Astrocyte (in vitro differentiated cells and primary cell): ENCODE measurements at regions not wholly inside any gene's neighbourhood (a gene's known extent, or its start where the extent isn't known, plus 50 kb on each side); places are given as distances from the start of the nearest gene placed in this dataset.

ENCODE experiments used
- DNase-seq: peaks from one replicate; pipeline ENCODE4 v3.0.0-alpha.2; 2010; ENCODE audit warnings: low read depth
- FAIRE-seq: peaks from 2 replicates; lab custom pipeline; 2011; peaks lifted over from hg19 to GRCh38; lab: Jason Lieb, UNC
- H2AFZ ChIP-seq: 2 replicates; pipeline ENCODE4 v1.6.0; 2012; ENCODE audit warnings: low read depth, low read length, inconsistent platforms
- H3K27ac ChIP-seq: 2 replicates; pipeline ENCODE4 v1.5.1; 2011; ENCODE audit warnings: low read depth, low read length, inconsistent platforms
- H3K27me3 ChIP-seq: 2 replicates; pipeline ENCODE4 v1.6.0; 2011; ENCODE audit warnings: low read length, inconsistent platforms; ENCODE audit not compliant: insufficient read depth
- H3K36me3 ChIP-seq: 2 replicates; pipeline ENCODE4 v1.5.1; 2011; ENCODE audit warnings: low read length, inconsistent platforms; ENCODE audit not compliant: insufficient read depth
- H3K4me1 ChIP-seq: 2 replicates; pipeline ENCODE4 v1.5.1; 2011; ENCODE audit warnings: low read length, inconsistent platforms; ENCODE audit not compliant: insufficient read depth
- H3K4me2 ChIP-seq: 2 replicates; pipeline ENCODE4 v1.6.0; 2012; ENCODE audit warnings: low read length, inconsistent platforms
- H3K4me3 ChIP-seq: 2 replicates; pipeline ENCODE4 v1.5.1; 2011; ENCODE audit warnings: low read depth, mild to moderate bottlenecking, low read length, inconsistent platforms; ENCODE audit not compliant: insufficient read depth
- H3K79me2 ChIP-seq: 2 replicates; pipeline ENCODE4 v1.6.0; 2012; ENCODE audit warnings: mild to moderate bottlenecking, low read length, inconsistent platforms; ENCODE audit not compliant: insufficient read depth
- H3K9ac ChIP-seq: 2 replicates; pipeline ENCODE4 v1.6.0; 2012; ENCODE audit warnings: mild to moderate bottlenecking, low read length, inconsistent platforms
- H3K9me3 ChIP-seq: 2 replicates; pipeline ENCODE4 v1.5.1; 2012; ENCODE audit warnings: low read depth, mild to moderate bottlenecking, low read length, inconsistent platforms; ENCODE audit not compliant: insufficient read depth
- H4K20me1 ChIP-seq: 2 replicates; pipeline ENCODE4 v1.6.0; 2012; ENCODE audit warnings: low read length, inconsistent platforms; ENCODE audit not compliant: insufficient read depth
- H3K27ac Mint-ChIP-seq: one replicate; pipeline ENCODE4 v1.8.0; 2021; ENCODE audit warnings: mild to moderate bottlenecking, mixed read lengths; ENCODE audit not compliant: unreplicated experiment
- H3K27me3 Mint-ChIP-seq: one replicate; pipeline ENCODE4 v1.8.0; 2021; ENCODE audit warnings: low read depth, mixed read lengths; ENCODE audit not compliant: unreplicated experiment
- H3K36me3 Mint-ChIP-seq: one replicate; pipeline ENCODE4 v1.8.0; 2021; ENCODE audit warnings: low read depth, mixed read lengths; ENCODE audit not compliant: unreplicated experiment
- H3K4me1 Mint-ChIP-seq: one replicate; pipeline ENCODE4 v1.8.0; 2021; ENCODE audit warnings: low read depth, mixed read lengths; ENCODE audit not compliant: unreplicated experiment
- H3K4me3 Mint-ChIP-seq: one replicate; pipeline ENCODE4 v1.8.0; 2021; ENCODE audit warnings: mild to moderate bottlenecking, moderate library complexity, mixed read lengths; ENCODE audit not compliant: unreplicated experiment
- H3K9me3 Mint-ChIP-seq: one replicate; pipeline ENCODE4 v1.8.0; 2021; ENCODE audit warnings: mild to moderate bottlenecking, mixed read lengths; ENCODE audit not compliant: unreplicated experiment
- EZH2 ChIP-seq: IDR thresholded peaks from 2 replicates; pipeline ENCODE4 v1.6.1; 2012; ENCODE audit warnings: mild to moderate bottlenecking, low read length, inconsistent platforms; ENCODE audit not compliant: insufficient read depth
- TF ChIP-seq, protein P1 (sequence below): IDR thresholded peaks from 2 replicates; pipeline ENCODE4 v1.5.1; 2011; ENCODE audit warnings: low read depth, mild to moderate bottlenecking, inconsistent platforms, low read length, moderate library complexity; ENCODE audit not compliant: insufficient read depth

DNA sequence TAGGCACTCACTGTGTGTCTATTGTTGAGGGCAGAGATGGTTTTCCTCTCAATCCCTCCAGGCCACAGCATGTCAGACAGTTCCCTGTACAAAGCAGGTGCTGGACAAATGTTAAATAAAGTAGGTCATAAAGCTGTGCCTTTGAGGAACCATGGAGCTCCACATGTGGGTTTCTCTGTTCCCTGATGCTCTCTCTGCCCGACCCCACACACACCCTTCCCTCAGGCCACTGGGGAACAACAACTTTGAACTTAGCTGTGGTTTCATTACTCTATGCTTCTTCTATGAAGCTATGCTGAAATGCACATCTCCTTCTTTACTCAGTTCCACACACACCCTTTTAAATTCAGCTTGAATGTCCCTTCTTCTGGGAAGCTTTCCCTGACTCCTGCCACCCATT lies 415.3 kb downstream of the HRH4 start:
- DNase-seq (no peak), FAIRE-seq (no peak)
- no peaks in the 10 kb centered on the region for H3K36me3 ChIP-seq
- peaks cover 1% of the 10 kb centered on the region for H3K27me3 Mint-ChIP-seq
- peaks cover 18% of the 10 kb centered on the region for H3K4me1 Mint-ChIP-seq
- no peaks in the 10 kb centered on the region for H3K27me3 ChIP-seq
- H3K4me3 Mint-ChIP-seq, result no peak overlapping the region
- no peaks in the 10 kb centered on the region for H3K9me3 Mint-ChIP-seq
- H3K4me2 ChIP-seq, result no peak overlapping the region
- no peaks in the 10 kb centered on the region for H3K36me3 Mint-ChIP-seq
- H3K4me1 ChIP-seq, result no peaks in the 10 kb centered on the region
- H3K27ac ChIP-seq, result no peak overlapping the region
- no peaks in the 10 kb centered on the region for H3K79me2 ChIP-seq
- H3K9ac ChIP-seq, result no peak overlapping the region
- no peak overlapping the region for H2AFZ ChIP-seq
- H3K4me3 ChIP-seq, result no peak overlapping the region
- H3K27ac Mint-ChIP-seq, result no peak overlapping the region
- H3K9me3 ChIP-seq, result peaks cover 3% of the 10 kb centered on the region
- no peaks in the 10 kb centered on the region for H4K20me1 ChIP-seq
- TF ChIP-seq, protein P1, sequence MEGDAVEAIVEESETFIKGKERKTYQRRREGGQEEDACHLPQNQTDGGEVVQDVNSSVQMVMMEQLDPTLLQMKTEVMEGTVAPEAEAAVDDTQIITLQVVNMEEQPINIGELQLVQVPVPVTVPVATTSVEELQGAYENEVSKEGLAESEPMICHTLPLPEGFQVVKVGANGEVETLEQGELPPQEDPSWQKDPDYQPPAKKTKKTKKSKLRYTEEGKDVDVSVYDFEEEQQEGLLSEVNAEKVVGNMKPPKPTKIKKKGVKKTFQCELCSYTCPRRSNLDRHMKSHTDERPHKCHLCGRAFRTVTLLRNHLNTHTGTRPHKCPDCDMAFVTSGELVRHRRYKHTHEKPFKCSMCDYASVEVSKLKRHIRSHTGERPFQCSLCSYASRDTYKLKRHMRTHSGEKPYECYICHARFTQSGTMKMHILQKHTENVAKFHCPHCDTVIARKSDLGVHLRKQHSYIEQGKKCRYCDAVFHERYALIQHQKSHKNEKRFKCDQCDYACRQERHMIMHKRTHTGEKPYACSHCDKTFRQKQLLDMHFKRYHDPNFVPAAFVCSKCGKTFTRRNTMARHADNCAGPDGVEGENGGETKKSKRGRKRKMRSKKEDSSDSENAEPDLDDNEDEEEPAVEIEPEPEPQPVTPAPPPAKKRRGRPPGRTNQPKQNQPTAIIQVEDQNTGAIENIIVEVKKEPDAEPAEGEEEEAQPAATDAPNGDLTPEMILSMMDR, result no peak
- TF ChIP-seq EZH2, result no peak

DNA sequence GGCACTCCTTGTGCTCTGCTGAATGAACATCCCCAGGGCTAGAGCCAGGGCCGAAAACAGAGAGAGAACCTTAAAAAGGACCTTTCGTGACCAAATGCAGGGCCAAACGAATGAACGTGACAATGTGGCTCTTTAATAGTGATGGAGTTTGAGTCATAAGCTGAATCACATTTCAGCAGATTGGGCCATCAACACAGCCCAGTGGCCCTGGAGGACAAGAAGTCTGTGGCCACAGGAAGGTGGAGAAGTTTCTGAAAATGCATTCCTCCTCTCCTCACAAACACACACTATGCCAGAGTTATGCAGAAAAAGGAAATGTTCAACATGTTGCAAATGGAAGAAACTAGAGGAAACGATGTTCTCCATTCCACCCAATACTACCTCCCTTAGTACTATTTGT lies 415.8 kb downstream of the HRH4 start:
- no peak overlapping the region for H2AFZ ChIP-seq
- no peaks in the 10 kb centered on the region for H3K9me3 Mint-ChIP-seq
- H3K27ac ChIP-seq, result no peak overlapping the region
- no peak overlapping the region for H3K4me3 Mint-ChIP-seq
- no peak overlapping the region for H3K4me3 ChIP-seq
- H3K4me1 Mint-ChIP-seq, result peaks cover 18% of the 10 kb centered on the region
- TF ChIP-seq, protein P1, result no peak
- TF ChIP-seq EZH2, result no peak
- no peaks in the 10 kb centered on the region for H3K79me2 ChIP-seq
- FAIRE-seq (no peak), DNase-seq (no peak)
- H3K36me3 Mint-ChIP-seq, result no peaks in the 10 kb centered on the region
- H3K9ac ChIP-seq, result no peak overlapping the region
- no peak overlapping the region for H3K4me2 ChIP-seq
- H3K9me3 ChIP-seq, result peaks cover 3% of the 10 kb centered on the region
- H3K27me3 Mint-ChIP-seq, result peaks cover 1% of the 10 kb centered on the region
- no peaks in the 10 kb centered on the region for H3K27me3 ChIP-seq
- no peaks in the 10 kb centered on the region for H4K20me1 ChIP-seq
- H3K4me1 ChIP-seq, result no peaks in the 10 kb centered on the region
- H3K27ac Mint-ChIP-seq, result no peak overlapping the region
- H3K36me3 ChIP-seq, result no peaks in the 10 kb centered on the region

DNA sequence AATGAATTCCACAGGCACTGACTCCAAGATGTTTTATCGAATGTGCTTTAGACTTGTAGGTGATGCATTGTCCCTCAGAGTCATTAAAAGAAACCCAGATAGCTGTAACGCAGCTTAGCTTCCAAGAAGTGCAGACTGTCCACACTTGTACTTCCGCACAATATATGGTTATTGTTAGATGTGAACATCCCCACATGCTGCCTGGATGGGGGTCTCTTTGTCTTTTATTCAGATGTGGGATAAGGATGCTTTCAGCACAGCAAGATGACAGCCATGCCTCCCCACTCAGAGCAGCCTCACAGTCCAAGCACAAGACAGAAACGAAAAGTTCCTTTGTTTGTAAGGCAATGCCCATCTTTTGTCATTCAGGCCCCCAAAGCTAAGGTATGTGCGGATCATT lies 416.6 kb downstream of the HRH4 start:
- Mint-ChIP-seq H3K9me3 (no peaks in the 10 kb centered on the region), H3K27ac (no peak overlapping the region), H3K4me1 (peaks cover 18% of the 10 kb centered on the region), H3K27me3 (peaks cover 1% of the 10 kb centered on the region), H3K36me3 (no peaks in the 10 kb centered on the region), H3K4me3 (no peak overlapping the region)
- Histone ChIP-seq H3K36me3 (no peaks in the 10 kb centered on the region), H3K27ac (no peak overlapping the region), H3K79me2 (no peaks in the 10 kb centered on the region), H3K9me3 (peaks cover 3% of the 10 kb centered on the region), H3K27me3 (no peaks in the 10 kb centered on the region), H2AFZ (no peak overlapping the region), H3K4me2 (no peak overlapping the region), H4K20me1 (no peaks in the 10 kb centered on the region), H3K4me3 (no peak overlapping the region), H3K4me1 (no peaks in the 10 kb centered on the region), H3K9ac (no peak overlapping the region)
- DNase-seq (no peak), FAIRE-seq (no peak)
- TF ChIP-seq, protein P1, result no peak
- TF ChIP-seq EZH2, result no peak
